ENCODE measurements at regions not wholly inside any gene's neighbourhood (a gene's known extent, or its start where the extent isn't known, plus 50 kb on each side); places are given as distances from the start of the nearest gene placed in this dataset.
"Not testable (repeated sequence)": the region's sequence is repeated elsewhere in the genome, so short reads cannot be mapped to it uniquely, and the experiment has no call there.

- FAIRE-seq = no peak
- no peak for DNase-seq (ENCODE audit: extremely low spot score, insufficient read length, low read depth)
Measured at GRCh38 chr2:185241556-185241955, 497.0 kb upstream of the FSIP2 start.

GRCh38 chr2:185242462-185242861 is 496.1 kb upstream of the FSIP2 start:
- no peak for DNase-seq (ENCODE audit: extremely low spot score, insufficient read length, low read depth)
- no peak for FAIRE-seq

- no peak for DNase-seq (ENCODE audit: extremely low spot score, insufficient read length, low read depth)
- no peak for FAIRE-seq
Measured at GRCh38 chr2:185245216-185245615, 493.4 kb upstream of the FSIP2 start.

GRCh38 chr2:185245806-185246205 is 492.8 kb upstream of the FSIP2 start:
- FAIRE-seq = no peak
- DNase-seq (ENCODE audit: extremely low spot score, insufficient read length, low read depth) = no peak

- FAIRE-seq (no peak), DNase-seq (ENCODE audit: extremely low spot score, insufficient read length, low read depth) (no peak)
Measured at GRCh38 chr2:185246717-185247116, 491.9 kb upstream of the FSIP2 start.

- DNase-seq (ENCODE audit: extremely low spot score, insufficient read length, low read depth) = no peak
- no peak for FAIRE-seq
Measured at GRCh38 chr2:185255566-185255965, 483.0 kb upstream of the FSIP2 start.

GRCh38 chr2:185265747-185266146 is 472.9 kb upstream of the FSIP2 start:
- DNase-seq (ENCODE audit: extremely low spot score, insufficient read length, low read depth) (no peak), FAIRE-seq (no peak)

GRCh38 chr2:185268651-185269050 is 470.0 kb upstream of the FSIP2 start:
- FAIRE-seq = no peak

GRCh38 chr2:185274718-185275484 is 463.7 kb upstream of the FSIP2 start:
- FAIRE-seq (no peak), DNase-seq (ENCODE audit: extremely low spot score, insufficient read length, low read depth) (no peak)

More at GRCh38 chr2:185268651-185269050, 470.0 kb upstream of the FSIP2 start:
- no peak for DNase-seq (ENCODE audit: extremely low spot score, insufficient read length, low read depth)

- not testable (repeated sequence) for FAIRE-seq; DNase-seq (ENCODE audit: extremely low spot score, insufficient read length, low read depth)
Measured at GRCh38 chr2:185275979-185276378, 462.6 kb upstream of the FSIP2 start.

GRCh38 chr2:185278761-185279160 is 459.8 kb upstream of the FSIP2 start:
- FAIRE-seq (no peak), DNase-seq (ENCODE audit: extremely low spot score, insufficient read length, low read depth) (no peak)

GRCh38 chr2:185279999-185280398 is 458.6 kb upstream of the FSIP2 start:
- DNase-seq (ENCODE audit: extremely low spot score, insufficient read length, low read depth) (no peak), FAIRE-seq (peak; percentile 44)

- DNase-seq (ENCODE audit: extremely low spot score, insufficient read length, low read depth) (no peak), FAIRE-seq (no peak)
Measured at GRCh38 chr2:185284696-185285095, 453.9 kb upstream of the FSIP2 start.

- FAIRE-seq; DNase-seq (ENCODE audit: extremely low spot score, insufficient read length, low read depth): not testable (repeated sequence)
Measured at GRCh38 chr2:185290012-185290411, 448.6 kb upstream of the FSIP2 start.

- DNase-seq (ENCODE audit: extremely low spot score, insufficient read length, low read depth) (no peak), FAIRE-seq (peak; percentile 73)
Measured at GRCh38 chr2:185291035-185291647, 447.5 kb upstream of the FSIP2 start.

- no peak for DNase-seq (ENCODE audit: extremely low spot score, insufficient read length, low read depth)
- no peak for FAIRE-seq
Measured at GRCh38 chr2:185299867-185300266, 438.7 kb upstream of the FSIP2 start.

GRCh38 chr2:185306119-185306518 is 432.5 kb upstream of the FSIP2 start:
- DNase-seq (ENCODE audit: extremely low spot score, insufficient read length, low read depth) (no peak), FAIRE-seq (no peak)

GRCh38 chr2:185316383-185316782 is 422.2 kb upstream of the FSIP2 start:
- DNase-seq (ENCODE audit: extremely low spot score, insufficient read length, low read depth) (no peak), FAIRE-seq (no peak)

GRCh38 chr2:185318271-185318724 is 420.3 kb upstream of the FSIP2 start:
- FAIRE-seq = no peak
- DNase-seq (ENCODE audit: extremely low spot score, insufficient read length, low read depth) = no peak

- no peak for FAIRE-seq
- no peak for DNase-seq (ENCODE audit: extremely low spot score, insufficient read length, low read depth)
Measured at GRCh38 chr2:185335879-185336278, 402.7 kb upstream of the FSIP2 start.

GRCh38 chr2:185337033-185337432 is 401.6 kb upstream of the FSIP2 start:
- no peak for DNase-seq (ENCODE audit: extremely low spot score, insufficient read length, low read depth)
- FAIRE-seq = no peak

- DNase-seq (ENCODE audit: extremely low spot score, insufficient read length, low read depth) (no peak), FAIRE-seq (no peak)
Measured at GRCh38 chr2:185338104-185338503, 400.5 kb upstream of the FSIP2 start.

Measured in GM18507 (cell line).